Neural cell (in vitro differentiated cells): ENCODE measurements at regions not wholly inside any gene's neighbourhood (a gene's known extent, or its start where the extent isn't known, plus 50 kb on each side); places are given as distances from the start of the nearest gene placed in this dataset.

Experiments used
- EP300 ChIP-seq: fragments of 450-650 bp; conservative IDR thresholded peaks from 2 replicates; pipeline ENCODE4 v1.6.1; 2014; ENCODE audit warnings: antibody characterized with exemption, mild to moderate bottlenecking, moderate library complexity; ENCODE audit not compliant: poor library complexity, severe bottlenecking
- EZH2 ChIP-seq: fragments of 200-600, 300-800 bp; shearing (Covaris generic), sonication (generic); IDR thresholded peaks from 2 replicates; pipeline ENCODE4 v1.6.1; 2014; ENCODE audit warnings: antibody characterized with exemption, low read length, borderline replicate concordance, mild to moderate bottlenecking; ENCODE audit not compliant: insufficient read depth, poor library complexity, severe bottlenecking
- POLR2AphosphoS5 ChIP-seq: IDR thresholded peaks from 2 replicates; pipeline ENCODE4 v1.6.1; 2012
- RAD21 ChIP-seq: fragments of 450-650 bp; conservative IDR thresholded peaks from 2 replicates; pipeline ENCODE4 v1.6.1; 2014; ENCODE audit warnings: antibody characterized with exemption, mild to moderate bottlenecking, moderate library complexity
- SMC3 ChIP-seq: fragments of 450-650 bp; conservative IDR thresholded peaks from 2 replicates; pipeline ENCODE4 v1.6.1; 2014; ENCODE audit warnings: antibody characterized with exemption, mild to moderate bottlenecking, moderate library complexity; ENCODE audit not compliant: poor library complexity
- TAF1 ChIP-seq: IDR thresholded peaks from 2 replicates; pipeline ENCODE4 v1.6.1; 2012; ENCODE audit warnings: low read depth
- TF ChIP-seq, protein P1 (sequence below): fragments of 450-650 bp; IDR thresholded peaks from 2 replicates; pipeline ENCODE4 v1.5.1; 2014; ENCODE audit warnings: antibody characterized with exemption, mild to moderate bottlenecking, moderate library complexity; ENCODE audit not compliant: poor library complexity, severe bottlenecking

DNA sequence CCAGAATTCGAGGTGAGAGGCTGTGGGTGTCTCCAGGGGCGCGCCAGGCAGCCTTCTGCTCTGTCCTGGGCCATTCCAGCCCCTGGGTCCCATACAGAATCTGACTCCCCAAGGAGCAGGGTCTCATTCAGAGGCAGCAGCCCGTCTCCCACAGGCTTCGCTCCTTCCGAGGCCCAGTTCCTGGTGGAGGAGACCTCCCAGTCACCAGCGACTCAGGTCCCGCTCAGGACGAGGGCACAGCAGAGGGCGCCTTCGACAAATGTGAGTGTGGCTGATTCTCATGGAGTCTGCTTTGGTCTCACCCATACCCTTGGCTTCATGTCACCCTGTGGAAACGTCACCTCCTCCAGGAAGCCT is 81.8 kb upstream of the GPR26 start:
- TF ChIP-seq SMC3 = no peak
- TF ChIP-seq, protein P1, sequence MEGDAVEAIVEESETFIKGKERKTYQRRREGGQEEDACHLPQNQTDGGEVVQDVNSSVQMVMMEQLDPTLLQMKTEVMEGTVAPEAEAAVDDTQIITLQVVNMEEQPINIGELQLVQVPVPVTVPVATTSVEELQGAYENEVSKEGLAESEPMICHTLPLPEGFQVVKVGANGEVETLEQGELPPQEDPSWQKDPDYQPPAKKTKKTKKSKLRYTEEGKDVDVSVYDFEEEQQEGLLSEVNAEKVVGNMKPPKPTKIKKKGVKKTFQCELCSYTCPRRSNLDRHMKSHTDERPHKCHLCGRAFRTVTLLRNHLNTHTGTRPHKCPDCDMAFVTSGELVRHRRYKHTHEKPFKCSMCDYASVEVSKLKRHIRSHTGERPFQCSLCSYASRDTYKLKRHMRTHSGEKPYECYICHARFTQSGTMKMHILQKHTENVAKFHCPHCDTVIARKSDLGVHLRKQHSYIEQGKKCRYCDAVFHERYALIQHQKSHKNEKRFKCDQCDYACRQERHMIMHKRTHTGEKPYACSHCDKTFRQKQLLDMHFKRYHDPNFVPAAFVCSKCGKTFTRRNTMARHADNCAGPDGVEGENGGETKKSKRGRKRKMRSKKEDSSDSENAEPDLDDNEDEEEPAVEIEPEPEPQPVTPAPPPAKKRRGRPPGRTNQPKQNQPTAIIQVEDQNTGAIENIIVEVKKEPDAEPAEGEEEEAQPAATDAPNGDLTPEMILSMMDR = no peak
- TF ChIP-seq TAF1 = no peak
- TF ChIP-seq EZH2 = no peak
- no peak for TF ChIP-seq POLR2AphosphoS5
- TF ChIP-seq EP300 = no peak
- TF ChIP-seq RAD21 = no peak
